Smooth muscle cell of the brain vasculature (primary cell): ENCODE measurements at regions not wholly inside any gene's neighbourhood (a gene's known extent, or its start where the extent isn't known, plus 50 kb on each side); places are given as distances from the start of the nearest gene placed in this dataset.
"Not testable (repeated sequence)": the region's sequence is repeated elsewhere in the genome, so short reads cannot be mapped to it uniquely, and the experiment has no call there.

ENCODE experiments used
- DNase-seq: peaks from one replicate; pipeline ENCODE4 v3.0.0-alpha.2; 2012; ENCODE audit warnings: low read depth, low spot score

DNA sequence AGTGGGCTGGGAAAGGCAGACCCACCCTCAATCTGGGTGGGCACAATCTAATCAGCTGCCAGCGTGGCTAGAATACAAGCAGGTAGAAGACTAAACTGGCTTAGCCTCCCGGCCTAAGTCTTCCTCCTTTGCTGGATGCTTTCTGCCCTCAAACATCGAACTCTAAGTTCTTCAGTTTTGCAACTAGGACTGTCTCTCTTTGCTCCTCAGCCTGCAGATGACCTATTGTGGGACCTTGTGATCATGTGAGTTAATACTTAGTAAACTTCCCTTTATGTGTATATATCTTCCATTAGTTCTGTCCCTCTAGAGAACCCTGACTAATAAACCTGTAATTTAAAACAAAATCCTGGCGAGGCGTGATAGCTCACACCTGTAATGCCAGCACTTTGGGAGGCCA is 51.8 kb upstream of the SLC39A8 start:
- DNase-seq = not testable (repeated sequence)

DNA sequence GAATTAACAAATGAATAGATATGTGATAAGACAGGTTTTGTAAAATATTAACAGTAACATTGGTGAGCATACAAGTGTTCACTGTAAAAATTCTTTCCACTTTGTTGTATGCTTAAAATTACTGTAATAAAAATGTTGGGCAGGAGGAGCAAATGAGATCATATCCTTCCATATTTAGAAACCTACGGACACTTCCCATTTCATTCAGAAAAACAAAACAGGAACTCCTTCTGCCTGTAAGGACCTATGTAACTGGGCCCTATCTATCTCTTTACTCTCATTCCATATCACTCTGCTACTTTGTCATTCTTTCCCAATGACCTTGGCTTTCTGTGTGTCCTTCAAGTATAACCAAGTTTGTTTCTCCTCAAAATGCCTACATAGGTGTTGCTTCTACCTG is 53.7 kb upstream of the SLC39A8 start:
- no peak for DNase-seq

DNA sequence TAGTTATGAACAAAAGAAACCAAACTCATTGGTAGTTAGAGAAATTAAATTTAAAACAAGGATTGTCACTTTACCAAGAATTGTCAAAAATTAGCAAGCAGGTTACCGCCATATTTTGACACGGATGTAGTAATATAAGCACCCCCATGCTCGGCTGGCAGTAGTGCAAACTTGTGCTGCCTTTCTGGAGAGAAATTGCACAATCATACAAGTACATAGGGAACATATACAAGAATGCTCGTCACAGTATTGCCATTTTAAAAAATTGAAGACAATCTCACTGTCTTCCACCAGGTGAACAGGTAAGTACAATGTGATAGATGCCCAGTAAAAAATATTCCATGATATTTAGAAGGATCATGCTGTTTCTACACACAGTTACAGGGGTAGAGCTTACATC is 55.6 kb upstream of the SLC39A8 start:
- DNase-seq = no peak

DNA sequence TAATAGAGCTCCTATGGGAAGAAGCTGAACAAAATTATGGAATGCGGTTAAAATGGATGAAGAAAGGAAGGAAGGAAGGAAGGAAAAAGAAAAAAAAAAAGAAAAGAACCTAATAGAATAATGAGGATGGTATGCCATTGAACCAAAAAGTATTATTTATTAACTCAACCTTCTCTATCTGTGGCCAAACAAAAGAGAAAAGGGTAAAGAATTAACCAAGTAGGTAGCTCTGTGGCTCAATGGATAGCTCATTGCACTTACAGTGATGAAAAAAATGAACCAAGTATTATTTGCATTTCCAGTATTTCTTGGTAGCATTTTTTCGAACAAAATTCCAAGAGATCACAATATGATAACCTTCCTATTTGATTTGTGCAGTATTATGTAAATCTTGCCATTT is 56.9 kb upstream of the SLC39A8 start:
- no peak for DNase-seq

DNA sequence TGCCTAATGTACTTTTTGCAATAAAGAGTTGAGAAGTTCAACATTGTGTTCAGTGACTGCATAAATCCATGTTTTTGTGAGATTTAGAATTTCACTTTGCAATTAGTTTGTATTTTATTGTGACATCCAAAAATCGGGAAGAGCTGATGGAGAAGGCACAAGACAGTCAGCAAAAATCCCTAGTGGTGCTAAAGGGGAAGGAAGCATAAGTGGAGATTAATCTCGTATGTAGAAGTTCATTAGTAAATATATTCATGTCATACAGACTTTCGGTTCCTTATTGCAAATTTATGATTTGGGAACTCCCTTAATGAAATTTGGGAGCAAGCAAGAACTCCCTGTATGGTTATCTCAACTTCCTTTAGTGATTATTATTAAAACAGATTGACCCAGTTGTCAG is 57.8 kb upstream of the SLC39A8 start:
- DNase-seq = no peak

DNA sequence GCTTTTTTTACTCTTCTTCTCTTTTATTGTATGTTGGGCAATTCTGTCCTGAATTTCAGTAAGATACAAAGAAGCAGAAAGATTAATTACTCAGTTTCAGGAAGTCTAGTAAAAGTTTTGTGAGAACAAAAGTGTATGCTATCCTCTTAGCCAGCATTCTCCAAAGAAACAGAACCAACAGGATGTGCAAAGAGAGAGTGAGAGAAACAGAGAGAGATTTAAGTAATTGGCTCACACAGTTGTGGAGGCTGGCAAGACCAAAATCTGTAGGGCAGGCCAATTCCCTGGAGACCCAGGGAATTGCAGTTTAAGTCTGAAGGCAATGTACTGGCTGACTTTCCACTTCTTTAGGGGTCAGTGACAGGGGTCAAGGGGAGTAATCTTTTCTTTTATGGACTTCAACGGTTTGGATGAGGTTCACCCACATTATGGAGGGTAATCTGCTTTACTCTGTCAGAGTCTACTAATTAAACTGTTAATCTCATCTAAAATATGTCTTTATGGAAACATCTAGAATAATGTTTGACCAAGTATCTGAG is 59.2 kb upstream of the SLC39A8 start:
- DNase-seq = no peak

DNA sequence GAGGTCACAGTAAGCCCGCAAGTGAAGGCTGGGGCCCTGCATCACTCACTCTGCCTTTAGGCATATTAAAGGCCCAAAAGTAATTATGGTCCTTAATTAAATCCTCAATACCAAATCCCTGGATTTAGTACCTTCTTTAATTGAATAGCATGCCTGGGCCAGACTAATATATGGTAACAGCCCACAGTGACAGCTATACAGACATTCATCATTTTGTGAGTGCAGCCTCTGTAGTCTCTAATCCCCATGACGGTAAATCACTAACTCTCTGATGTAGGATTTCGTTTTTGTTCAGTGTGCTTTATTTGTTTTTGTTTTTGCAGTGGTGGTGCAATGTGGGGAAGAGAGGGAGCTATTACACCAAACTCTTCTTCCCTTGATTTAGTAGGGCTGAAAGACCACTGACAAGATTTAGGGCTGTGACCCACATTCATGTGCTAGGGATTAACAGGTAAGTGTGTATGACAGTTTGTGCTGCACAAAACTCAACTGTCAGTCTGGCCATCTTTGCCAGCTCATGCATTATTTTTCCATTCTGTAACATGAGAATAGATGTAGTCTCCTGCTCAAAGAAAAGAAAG is 60.6 kb upstream of the SLC39A8 start:
- DNase-seq = no peak

DNA sequence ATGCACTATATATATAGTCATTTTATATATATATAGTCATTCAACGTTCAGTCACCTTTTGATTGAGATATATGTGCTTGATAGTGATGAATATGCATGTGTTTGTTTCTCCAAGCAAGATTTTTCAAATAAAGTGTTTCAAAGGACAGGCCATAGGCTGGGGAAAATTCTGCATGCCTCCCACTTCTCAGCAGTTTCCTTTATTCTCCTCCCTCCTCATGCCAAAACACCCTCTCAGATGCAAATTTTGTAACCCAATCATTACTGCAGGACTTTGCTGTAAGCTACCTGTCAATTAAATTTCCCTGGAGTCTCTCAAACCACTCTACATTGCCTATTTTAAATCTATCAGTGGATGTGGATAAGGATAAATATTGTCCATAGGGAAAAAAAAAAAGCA is 65.6 kb upstream of the SLC39A8 start:
- DNase-seq = not testable (repeated sequence)

DNA sequence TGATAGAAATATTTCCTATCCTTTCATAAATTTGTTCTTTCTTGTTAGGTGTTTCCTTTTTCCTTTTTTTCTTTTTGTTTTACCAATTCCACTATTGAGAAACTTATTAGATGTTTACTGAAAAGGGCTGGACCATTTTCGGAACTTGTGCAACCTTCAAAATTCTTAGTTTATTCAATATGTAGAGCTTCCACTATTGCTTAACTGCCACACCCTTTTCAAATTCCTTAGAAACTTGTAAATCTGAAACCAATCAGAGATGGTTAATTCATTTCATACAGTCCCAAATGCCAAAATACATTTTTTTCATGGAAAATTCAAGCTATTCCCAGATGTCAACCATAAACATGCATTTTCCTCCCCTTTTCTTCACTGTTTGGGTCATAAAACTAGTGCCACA is 66.1 kb upstream of the SLC39A8 start:
- no peak for DNase-seq

DNA sequence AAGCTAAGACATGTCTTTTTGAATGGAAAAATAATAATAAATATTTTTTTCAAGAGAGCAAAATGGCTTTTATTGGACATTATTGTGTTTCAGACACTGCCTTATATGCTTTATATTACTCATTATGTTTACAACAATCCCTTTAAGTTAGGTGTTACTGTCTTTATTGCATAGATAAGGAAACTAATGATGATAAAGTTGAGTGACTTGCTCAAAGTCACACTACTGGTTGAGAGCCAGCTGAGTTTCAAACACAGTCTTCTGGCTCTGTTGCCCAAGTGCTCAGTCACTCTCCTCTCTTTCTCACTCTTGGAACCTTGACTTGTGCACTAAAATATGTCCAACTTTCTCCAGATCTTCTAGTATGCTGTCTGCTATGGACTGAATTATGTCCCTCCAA is 71.5 kb upstream of the SLC39A8 start:
- no peak for DNase-seq

DNA sequence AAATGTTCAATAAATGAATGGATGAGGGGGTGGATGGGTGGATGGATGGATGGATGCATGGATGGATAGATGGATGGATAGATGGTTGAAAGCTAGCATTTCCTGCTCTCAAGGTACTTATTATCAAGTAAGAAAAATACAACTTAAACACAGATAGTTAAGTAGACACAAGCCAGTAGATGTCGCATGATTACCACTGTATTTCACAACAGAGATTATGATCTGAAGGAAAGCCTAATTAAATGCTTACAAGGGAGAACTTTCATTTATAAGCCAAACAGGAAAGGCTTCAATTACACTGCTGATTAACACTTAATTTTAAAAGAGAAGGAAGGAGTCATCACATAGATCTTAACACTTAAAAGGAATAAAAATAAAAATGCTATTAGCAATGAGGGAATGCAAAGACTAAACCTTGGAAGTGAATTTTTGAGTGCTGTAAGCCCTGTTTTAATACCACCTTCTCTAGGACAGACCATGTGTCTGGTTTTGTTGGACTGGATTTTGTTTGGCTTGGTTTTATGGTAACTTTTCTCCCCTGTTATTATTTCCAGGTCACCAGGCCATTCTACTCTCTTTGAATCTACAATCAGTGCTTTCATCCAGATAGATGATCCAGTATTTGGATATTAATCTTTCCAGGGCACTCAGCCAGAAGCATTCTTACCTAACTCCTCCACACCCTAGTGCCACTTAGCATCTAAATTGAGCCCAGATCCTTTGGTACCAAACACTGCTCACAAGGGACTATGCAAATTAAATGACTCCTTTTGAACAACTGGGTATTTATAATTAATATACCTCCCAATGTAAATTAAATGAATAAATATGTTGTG is 75.5 kb upstream of the SLC39A8 start:
- no peak for DNase-seq

DNA sequence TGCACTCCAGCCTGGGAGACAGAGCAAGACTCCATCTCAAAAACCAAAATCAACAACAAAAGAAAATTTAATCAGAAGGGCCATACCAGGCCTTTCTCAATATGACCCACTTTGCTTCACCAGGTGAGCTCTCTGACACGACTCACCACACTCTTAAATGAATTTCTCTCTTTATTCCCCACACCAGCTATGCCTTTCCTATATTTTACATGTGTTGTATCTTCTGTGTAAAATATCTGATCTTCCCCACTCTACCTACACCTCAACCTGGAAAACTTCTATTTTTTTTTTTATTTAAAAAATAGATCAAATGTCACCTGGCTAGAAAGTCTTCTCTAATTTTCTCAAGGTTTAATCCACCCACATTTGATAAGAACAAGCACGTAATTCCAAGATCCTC is 77.6 kb upstream of the SLC39A8 start:
- DNase-seq = no peak

DNA sequence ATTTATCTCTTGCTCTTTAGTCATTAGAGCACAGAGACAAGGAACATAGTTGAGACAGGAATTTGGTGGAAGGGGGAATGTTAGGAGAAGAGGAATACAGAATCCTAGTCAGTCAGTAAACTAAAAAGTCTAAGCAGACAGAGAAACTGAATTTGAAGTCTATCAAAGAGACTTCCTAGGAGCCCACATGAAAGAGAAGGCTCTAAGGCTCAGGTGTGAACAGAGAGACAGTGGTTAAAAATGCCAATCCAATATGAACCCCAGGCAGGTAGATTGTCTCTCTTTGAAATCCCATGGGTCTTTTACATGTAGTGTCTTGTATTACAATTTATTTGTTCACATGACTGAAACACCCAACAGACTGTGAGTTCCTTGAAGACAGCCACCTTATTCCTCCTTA is 77.8 kb upstream of the NFKB1 start:
- DNase-seq = no peak

DNA sequence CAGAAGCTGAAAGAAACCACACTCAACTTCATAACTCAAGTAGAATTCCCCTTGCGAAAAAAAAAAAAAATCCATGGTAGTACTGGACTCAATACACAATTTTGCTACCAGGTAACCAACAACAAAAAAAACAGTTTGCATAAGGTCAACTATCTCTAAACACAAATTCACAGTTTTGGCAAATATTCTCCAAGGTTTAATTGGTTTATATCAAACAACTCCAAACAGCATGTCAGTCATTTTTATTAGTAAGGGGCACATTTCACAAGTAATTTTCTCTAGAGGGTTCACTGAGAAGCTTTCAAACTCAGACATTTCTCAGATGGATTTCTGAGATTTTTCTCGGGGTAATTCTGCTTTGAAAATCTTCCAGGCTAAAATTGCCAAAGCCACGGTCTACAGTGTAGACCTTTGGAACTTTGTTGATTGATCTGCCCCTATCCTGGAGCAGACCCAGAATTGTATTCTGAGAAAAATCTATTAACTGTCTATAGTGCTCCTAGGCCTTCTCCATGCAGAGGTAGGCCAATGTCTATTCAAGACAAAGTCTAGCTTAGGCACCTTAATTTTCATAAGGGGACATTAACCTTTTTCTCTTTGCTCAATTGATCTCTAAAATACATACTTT is 73.7 kb upstream of the NFKB1 start:
- DNase-seq = no peak

DNA sequence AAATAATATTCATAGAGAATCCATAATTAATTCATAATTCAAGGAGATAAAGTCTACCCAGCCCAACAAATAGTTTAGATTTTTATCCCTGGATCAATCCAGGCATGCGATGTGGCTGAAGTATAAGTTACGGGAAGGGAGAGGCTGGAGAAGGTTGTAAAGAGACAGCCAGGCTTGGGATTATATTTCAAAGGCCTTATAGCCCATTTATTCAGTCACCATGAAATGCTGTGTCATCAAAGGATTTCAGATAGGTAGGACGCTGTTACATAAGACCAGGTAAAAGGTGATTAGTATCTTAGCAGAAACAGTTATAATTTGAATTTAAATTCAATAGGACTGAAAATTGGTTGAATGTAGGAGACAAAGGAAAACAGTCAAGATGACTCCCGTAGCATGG is 73.0 kb upstream of the NFKB1 start:
- no peak for DNase-seq

DNA sequence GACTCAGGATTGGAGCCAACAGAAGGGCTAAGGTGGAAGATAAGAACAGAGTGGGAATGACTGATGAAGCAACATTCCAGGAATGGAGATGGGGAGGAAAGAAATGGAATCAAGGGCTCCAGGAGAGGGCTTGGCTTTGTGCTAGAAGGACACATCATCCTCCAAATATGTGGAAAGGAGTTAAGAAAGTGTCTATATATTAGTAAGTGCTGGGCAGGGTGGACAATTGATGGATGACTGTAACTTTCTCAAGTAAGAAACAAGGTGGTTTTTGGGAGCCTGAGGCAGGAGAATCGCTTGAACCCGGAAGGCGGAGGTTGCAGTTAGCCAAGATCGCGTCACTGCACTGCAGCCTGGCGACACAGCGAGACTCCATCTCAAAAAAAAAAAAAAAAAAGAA is 71.6 kb upstream of the NFKB1 start:
- DNase-seq = no peak

DNA sequence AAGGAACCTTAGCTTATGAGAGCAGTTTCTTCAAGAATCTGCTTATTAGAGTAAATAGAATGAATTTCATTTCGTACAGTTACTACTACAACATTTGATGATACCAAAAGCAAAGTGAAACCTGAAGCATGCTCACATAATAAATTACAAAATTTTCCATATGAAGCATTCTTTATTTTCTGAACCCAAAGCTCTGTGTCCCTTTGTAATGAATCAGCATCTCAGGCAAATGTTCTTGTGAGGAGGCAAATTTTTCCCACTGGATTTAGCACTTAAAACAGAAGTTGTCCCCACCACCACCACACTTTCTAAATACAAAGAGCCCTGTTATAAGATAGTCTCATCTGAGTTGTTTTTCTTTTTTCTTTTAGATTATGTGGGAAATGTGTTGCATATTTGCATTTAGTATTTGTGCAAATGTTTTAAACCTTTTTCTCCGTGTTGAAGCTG is 70.7 kb upstream of the NFKB1 start:
- DNase-seq = peak; percentile 20

DNA sequence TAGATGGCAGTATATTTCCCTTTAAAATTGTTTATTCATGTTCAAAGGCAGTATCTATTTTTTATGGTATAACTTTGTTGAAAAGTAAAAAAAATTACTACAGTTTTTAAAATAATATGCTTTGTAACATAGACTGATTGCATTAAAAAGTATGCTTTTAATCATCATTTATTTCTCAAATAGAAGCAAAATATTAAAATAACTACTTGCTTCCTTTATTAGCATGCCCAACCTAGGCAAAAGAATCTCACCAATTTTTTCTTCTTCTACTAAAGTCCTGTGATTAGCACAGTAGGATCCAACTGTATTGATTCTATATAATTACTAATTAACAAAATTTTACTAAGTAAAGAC is 69.6 kb upstream of the NFKB1 start:
- no peak for DNase-seq

DNA sequence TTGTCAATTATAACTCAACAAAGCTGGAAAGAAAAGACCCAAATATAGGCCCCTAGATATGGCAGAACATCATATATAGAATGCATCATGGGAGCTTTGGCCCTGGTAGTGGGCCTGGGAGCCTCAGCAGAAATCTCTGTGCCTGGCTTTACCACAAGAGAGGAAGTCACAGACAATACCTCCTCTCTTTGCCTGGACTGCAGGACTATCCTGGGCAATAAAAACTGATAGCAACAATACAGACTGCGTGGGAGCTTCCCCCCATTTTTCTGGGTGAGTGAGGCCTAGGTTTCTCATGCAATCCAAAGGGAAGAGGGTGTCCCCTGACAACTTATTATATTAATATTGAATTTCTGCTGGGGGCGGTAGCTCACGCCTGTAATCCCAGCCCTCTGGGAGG is 64.0 kb upstream of the NFKB1 start:
- DNase-seq = no peak

DNA sequence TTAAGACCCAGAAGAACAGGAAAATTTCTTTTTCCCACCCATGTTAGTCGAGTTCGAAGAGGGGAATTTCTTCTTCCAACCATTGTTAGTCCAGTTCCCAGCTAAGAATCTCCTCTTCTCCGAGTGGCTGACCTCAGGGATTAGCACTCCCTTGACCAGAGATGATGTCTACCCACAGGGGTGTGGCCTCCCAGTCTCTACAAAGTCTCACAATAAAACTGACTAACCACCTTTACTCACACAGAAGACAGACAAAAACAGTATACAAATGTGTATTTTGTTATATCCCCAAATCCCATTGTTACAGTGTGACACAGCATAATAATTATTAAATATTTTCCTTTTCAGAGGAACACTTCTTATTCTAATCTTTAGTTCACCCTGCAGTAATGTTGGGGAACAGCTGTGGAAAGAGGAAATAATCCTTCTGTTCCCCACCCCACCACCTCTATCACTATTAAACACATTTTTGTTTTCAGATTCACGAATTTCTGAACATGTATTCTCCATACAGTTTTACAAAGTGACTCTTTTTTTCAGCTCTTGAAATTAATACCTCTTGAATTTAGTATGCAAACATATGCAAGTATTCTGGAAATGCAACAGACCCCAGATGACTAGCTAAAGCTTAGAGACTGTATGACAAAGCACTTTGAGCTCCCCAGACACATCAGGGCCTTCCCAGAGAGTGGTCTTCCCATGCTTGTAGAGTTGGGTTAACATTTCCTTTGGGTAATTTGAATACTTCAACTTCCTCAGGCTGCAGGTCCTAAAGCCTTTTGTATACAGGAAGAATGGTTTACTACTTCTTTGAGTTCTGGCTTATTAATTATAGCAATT is 62.5 kb upstream of the NFKB1 start:
- no peak for DNase-seq

DNA sequence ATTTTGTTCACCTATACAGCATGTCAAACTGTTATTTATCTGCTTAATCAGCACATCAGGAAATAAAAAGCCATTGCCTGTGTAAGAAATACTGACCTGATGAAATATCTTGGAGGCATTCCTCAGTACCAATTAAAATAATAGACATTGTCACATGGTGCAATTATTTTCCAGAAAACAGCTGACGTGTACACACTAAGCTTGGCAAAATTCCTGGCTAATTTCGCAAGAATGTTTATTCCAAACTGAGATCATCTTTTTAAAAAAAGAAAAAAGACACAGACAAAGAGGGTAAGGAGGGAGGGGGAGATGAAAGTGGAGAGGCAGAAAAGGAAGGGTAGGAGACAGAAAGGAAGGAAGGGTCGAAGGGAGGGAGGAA is 61.9 kb upstream of the NFKB1 start:
- peak; percentile 36 for DNase-seq

DNA sequence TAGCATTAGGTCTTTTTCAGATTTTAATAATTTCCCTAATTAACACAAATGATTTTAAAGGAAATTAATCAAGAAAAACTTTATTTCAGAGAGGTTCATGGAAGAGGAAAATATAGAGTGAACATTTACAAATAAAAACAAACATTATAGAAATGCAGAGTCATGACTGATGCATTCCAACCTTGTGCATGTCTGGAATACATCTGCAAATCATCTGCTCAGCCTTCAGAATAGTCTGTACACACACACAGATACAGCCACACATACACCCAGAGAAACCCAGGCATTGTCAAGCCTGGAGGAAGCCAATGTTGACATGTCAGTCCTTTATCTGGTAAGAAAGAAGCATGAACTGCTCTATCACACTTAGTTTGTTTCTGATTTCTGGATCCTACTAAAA is 61.3 kb upstream of the NFKB1 start:
- peak; percentile 23 for DNase-seq
